NCI-H1930 (cell line): ENCODE measurements at regions not wholly inside any gene's neighbourhood (a gene's known extent, or its start where the extent isn't known, plus 50 kb on each side); places are given as distances from the start of the nearest gene placed in this dataset.

Experiments
- DNase-seq, 2 experiments: peaks; one replicate each; lab custom pipeline; 2025; lab: John Stamatoyannopoulos, UW

DNA sequence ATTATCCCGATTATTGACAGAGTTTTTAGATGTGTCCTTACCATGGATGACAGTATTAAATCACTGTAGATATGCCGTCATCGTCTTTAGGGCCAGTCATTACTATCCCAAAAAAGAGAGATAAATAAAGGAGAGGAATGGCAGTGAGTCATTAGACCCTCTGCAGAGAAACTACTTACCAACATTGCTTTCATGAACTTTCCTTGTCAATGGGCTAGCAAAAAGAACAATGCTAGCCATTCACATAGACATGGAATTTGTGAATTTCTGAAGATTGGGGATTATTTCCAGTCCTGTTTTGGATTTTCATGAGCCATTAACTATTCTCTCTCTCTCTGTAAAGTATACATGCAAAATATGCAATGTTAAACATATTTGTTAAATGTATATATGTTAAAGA, 319.4 kb upstream of the FANCL start:
- DNase-seq = no peak

DNA sequence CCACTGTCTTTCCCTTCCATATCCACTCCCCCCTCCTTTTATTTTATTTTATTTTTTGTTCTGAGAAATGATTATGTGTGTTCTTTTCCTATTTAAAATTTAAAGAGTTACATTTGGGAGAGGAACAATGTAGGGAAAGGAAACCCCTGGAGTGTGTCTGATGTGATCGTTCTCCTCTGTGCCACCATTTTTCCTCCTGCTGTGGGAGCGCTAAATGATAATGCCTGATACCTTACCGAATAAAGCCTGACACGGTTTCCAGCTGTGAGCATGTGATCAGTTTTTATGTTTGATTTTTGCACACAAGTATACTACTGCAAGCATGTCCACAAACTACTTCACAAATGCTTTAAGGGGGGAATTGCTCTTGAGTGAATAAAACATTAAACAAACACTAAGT, 317.8 kb upstream of the FANCL start:
- DNase-seq = no peak

DNA sequence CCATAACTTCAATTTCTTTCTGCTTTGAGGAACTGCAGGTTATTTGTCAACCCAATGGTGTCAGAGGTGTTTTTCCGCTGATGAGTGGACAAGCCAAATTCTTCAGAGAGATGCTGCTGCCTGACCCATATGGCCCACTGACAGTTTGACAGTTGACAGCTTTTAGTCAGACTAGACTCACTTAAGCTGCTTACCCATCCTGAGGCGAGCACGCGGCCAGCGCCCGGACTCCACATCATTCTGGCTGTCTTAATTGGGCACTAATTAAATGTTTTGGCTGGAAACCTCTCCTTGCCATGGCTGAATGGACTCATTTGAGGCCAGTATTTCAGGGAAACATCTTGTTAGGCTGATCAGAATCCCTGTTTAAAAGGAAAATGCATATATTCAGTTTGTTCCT, 316.1 kb upstream of the FANCL start:
- no peak for DNase-seq

DNA sequence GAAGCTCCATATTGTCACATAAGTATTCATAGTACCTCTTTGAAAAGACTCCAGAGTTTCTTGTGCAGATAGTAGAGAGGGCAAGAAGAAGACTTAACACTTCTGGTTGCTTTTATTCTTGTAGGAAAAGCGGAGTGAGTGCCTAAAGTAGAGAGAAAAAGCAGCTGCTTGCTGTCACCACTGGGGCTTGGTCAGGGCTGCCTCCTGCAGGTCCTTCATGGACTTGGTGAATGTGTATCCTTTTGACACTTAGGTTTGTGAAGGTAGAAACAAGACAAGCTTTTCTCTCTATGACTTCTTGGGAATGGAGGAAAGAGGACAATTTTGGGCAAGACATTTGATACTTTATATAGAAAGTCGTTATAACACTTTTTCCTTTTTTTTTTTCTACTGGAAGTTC, 312.8 kb upstream of the FANCL start:
- no peak for DNase-seq

DNA sequence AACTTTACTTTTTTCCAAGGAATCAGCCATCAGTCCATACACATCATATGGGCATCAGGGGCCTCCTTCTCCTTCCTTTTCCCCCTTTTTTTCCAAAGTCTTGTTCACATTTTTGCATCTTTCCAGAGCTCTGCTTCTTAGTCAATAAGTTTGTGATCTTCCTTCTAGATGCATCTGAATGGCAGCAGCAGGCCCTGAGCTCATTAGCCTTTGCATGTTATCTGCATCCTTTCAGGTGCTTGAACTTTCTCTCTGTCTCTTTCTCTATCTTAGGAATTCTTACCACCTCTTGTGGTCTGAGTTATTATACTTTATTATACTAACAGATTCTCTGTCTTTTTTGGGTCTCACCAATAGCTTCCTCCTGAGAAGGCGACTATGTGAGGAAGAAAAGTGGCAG, 312.4 kb upstream of the FANCL start:
- no peak for DNase-seq

DNA sequence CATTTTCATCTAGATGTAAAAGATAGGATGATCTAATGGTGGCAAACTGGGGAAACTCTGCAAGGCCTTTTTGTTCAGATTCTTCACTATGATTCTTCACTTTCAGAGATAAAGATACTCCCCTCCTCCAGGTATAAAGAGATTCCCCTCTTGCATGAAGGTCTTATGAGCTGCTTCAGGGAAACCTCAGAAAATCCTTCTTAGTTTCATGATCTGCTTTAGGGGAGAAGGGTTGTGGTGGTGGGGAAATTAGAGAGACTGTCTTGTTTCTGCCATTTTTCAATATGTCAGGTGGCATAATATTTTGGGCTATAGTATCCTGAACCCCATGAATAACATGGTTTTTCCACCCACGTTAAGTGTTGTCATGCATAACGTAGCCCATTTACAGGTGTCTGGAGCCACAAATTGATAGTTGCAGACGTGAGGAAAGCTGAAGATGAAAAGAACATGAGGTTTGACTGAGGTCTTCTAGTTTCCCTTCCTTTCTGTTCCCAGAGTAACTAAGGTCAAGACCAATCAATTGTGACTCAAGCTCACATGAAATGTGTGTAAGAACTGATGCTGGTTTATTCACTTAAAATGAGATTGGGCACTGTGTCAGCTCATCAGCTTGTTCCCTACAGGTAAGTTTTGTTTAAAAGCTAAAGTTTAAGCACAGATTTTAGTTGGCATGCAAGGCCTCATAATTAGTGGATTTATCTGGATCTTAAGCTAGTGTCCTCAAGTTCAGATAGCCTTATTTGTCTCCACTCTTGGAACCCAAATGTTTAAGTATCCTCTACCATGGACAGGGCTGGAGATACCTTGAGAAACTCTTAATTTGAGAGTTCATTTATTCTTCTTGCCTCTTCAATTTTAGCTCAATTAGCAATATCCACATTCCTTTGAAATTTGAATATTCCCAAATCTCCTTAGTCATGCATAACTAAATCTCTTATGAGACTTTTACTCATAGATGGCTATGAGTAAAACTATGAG, 304.5 kb upstream of the FANCL start:
- DNase-seq = no peak

DNA sequence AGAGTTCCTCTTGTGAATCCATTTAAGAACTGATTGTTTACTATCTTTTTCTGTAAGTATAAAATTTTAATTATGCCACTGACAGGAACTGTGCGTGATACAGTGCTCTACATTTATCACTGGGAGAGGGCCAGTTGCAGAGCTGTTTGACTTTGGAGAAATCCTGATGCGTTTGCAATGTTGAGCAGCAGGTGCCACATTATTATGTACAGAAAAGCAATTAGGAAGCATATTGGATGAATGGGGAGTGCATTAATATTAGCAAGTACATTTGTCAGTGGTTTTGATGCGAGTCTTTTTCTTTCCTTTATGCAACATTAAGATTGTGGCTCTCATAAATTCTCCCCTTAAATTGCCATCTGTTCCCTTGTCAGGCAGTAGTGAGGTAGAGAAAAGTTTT, 302.3 kb upstream of the FANCL start:
- DNase-seq = no peak

DNA sequence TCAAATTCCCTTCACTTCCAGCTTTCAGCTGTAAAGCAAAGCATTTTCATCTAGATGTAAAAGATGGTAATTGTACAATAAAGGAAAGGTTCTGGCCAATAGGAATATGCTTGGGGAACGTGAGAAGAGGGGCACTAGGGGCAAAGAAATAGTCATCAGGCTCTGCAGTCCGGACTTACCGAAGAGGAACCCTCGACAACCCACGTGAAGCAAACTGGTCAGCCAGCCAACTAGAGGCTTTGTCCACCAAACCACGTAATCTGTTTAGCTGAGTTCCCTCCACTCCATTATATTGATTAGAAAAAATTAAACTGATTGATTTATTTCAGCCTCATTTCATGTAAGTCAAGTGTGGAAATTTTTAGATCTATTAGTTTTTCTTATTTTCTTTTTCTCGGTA, 300.4 kb upstream of the FANCL start:
- no peak for DNase-seq

DNA sequence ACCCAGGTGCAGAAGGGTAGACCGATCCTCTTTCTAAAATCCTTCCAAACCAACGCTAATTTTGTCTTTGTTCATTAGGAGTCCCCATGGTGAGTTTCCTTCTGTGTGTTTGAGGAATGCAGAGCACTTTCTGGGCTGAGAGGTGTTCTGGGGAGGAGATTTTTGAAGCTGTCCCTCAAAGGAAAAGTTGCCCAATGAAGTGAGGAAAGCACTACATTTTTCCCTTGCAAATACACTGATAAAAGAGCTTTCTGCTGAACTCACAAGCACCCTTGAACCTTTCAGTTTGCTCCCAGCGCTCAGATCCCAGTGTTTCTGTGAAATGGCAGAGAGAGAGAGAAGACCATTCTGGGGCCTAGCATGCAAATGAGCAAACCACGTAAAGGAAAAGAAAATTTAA, 299.6 kb upstream of the FANCL start:
- no peak for DNase-seq

DNA sequence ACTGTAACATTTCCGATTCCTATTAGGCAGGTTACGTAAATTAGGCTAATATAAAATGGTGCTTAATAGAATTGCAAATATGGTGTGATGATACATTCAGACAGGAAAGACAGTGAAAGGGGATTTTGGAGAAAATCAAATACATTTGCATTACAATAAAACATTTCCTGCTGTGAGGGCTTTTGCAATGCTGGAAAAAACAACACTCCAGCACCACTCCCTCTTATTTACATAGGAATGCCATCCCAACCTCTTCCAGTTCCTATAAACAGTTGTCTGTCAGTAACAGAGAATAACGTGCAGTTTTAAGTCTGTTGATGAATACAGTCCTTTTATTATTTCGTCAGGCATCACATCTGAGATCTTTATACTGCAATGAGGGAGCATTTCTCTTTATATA, 298.8 kb upstream of the FANCL start:
- DNase-seq = no peak

DNA sequence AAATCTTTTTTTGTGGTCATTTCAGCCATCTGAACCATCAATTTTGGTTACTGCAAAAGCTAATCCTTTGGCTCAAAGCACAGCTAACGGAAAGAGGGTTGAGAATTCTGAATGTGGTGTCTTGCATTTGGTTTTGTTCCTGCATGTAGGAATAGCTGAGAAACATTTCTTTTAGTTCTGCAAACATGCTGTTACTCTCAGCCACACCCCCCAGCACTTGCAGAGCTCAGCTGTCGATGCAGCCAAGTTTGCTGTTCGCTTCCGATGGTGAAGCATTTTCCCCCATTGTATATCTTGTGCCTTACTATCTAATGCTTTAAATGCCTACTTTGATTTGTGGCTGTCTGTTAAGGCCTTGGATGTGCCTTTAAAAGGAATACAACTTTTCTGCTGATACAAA, 294.9 kb upstream of the FANCL start:
- no peak for DNase-seq

DNA sequence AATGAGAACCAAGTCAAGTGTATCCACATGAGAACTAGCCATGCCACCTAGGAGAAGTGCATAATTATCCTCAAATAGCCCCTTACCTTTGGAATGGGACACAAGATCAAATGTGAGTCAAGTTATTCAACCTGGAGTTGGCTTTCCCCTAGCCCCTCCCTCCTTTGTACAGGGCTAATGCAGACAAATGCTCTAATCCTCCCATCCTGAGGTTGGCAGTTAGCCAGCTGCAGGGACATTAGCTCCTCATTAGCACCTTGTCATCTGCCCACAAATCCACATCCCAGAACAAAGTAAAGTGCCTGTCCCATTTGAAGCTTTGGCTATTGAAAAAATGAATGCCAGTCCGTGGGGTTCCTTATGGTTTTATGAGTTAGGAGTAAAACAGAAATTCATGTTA, 294.1 kb upstream of the FANCL start:
- DNase-seq = peak; percentile 37 to 49

DNA sequence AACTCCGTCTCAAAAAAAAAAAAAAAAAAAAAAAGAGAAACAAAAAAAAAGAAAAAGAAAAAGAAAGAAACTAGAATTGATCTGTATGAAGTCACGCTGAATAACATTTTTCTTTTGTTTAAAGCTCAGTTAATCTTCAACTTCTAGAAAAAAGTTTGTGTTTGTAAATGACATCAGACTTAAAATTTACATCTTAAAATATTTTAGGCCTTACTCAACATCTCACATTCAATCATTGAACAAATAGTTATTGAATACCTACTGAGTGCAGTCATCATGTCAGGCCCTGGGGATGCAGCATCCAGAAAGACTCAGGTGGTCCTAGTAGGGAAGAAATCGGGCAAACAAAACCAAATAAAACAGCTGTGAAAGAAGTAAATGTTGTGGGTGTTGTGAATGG, 292.3 kb upstream of the FANCL start:
- no peak for DNase-seq

DNA sequence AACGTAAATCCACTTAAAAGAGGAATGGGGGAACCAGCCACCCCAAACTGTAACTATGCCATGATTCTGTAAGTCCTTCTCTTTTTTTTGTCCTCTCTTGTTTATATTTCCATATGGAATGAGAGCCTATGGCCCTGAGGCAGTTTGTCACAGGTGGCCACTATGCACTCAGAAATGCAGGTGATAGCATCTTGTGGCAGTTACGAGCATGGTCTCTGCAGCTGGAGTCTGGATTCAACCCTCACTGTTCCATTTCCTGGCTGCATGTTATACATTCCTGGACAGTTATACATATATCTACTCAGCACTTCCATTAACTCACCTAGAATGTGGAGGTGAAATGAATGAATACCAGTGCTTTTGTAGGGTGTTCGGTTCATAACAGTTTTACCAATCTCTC, 291.5 kb upstream of the FANCL start:
- DNase-seq = no peak

DNA sequence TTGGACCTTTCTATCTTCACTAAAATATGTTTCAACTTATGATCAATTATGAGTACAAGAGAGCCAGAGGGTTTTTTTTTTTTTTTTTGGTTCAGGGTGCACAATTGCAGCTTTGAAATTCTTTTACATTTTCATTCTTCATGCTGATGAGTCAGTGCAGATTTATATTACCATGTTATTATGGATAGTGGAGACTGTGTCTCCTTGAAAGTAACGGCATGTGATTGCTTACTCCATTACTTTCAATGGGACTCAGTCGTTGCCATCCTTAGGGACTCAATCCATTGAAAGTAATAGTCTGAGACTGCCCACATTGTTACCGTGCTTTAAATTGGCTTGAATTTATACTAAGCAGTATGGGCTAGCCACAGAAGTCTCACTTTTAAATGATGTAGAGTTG, 286.5 kb upstream of the FANCL start:
- DNase-seq = no peak

DNA sequence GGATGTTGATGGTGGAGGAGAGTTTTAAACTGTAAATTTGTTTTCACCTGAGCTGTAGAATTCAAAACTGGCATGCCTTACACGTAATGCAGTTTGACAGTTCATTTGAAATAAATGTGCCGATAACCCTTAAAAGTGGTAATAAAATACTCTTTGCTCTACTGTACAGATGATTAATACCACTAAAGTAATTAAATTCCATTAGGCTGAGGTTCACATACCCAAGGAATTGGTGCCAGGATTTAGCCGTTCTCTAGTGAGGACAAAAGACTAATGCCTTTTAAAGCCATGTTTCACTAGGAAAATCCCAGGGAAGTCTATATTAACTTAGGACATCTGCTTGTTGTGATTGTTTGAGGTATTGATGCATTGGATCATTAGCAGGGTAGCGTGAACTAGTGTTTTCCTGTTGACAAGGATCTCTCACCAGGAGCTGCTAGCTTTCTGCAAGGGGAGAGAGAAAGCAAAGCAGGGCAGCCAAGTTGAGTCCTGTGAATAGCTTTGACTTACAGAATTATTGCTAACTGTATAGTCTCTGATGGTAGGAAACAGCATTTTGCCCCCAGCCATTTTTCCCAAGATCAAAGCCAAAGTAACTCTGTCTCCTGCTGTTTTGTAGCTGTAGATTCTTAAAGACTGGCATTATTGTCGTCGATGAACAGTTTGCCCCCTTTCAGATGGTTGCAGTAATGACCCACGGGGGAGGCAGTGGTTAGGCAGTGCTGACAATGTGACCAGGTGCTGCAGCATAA, 280.9 kb upstream of the FANCL start:
- peak; percentile 37 to 69 for DNase-seq

DNA sequence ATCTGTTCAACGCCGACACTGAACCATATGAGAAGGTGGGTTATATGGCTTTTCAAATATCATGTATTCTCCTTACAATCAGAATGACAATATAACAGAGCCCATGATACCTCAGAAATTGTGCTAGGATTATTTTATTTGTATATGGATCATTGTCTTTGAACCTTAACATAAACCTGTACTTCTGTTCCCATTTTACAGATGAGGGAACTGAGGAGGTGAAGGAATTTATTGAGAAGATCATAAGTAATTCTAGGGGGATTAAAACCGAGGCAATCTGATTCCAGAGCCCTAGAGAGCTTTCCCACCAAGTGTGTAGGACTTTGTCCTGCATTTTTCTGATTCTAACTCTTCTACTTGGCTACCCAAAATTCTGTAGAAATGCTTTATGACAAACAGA, 279.8 kb upstream of the FANCL start:
- DNase-seq = no peak

DNA sequence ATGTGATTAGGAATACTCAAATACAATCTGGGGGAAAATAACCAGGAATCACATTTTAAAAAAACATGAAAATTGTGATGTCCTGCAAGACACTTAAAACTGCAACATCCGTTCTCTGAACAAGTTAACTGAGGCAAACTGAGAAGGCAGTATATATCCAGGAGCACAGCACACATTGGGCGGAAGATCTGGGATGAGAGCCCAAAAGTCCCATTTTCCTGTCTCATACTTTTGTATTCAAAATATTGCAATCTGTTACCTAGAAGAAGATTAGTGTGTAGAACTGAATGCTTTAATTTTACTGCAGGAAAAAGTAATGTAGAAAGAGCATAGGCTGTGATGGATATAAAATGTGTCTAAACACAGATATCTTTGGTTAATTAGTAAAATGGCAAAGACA, 276.8 kb upstream of the FANCL start:
- DNase-seq = no peak

DNA sequence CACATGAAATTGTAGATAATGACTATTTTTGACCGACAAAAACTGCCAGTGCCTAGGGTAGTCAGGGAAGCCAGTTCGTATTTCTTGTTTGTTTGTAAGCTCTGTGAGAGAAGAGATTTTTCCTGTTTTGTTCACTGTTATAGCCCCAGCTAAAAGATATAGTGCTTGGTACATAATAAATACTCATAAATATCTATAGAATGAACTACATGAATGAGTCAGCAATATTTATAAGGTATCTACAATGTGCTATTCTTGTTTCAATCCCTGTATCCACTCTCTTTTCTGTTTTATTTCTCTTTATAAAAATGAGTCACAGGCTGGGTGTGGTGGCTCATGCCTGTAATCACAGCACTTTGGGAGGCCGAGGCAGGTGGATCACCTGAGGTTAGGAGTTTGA, 275.6 kb upstream of the FANCL start:
- no peak for DNase-seq

DNA sequence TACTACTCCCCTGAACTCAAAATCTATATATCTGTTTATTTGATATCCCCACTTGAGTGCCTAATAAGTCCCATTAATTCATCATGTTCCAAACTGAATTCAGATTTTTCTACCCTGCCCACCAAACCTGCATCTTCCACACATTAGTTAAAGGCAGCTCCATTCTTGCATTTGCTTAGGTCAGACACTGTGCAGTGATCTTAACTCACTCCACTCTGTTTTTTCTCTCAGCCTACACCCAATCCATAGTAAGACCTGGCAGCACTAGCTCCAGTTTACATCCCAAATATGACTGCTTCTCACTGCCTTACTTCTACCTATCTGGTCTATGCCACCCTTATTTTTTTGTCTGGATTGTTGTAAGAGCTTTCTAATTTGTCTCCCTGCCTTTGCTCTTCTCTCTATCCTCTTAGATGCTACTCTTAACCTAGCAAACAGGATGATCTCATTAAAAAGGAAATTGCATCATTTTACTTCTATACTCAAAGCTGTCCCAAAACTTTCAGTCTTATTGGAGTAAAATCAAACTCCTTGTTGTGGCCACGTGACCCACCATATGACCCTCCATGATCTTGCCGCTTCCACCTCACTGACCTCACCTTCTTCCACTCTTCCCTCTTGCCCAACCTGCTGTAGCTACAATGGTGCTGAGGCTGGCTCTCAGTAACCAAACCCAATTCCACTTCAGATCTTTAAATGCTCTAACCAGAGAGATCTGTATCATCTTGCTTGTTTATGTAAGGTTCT, 274.9 kb upstream of the FANCL start:
- DNase-seq = no peak

DNA sequence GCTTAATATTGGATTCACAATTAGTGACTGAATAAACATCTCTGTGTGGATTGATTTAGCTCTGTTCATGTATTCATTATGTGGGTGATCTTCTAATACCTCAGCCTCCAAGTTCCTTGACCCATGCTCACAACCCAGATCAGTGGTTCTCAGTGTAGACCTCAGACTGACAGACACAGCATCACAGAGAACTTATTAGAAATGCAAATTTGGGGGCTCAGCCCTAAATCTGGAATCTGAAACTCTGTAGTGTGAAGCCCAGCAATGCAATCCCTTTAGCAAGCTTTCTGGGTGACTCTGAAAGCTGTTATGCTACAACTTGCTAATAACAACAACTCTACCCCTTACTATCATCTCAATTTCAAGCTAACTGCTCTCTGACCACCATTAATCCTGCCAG, 273.1 kb upstream of the FANCL start:
- no peak for DNase-seq

DNA sequence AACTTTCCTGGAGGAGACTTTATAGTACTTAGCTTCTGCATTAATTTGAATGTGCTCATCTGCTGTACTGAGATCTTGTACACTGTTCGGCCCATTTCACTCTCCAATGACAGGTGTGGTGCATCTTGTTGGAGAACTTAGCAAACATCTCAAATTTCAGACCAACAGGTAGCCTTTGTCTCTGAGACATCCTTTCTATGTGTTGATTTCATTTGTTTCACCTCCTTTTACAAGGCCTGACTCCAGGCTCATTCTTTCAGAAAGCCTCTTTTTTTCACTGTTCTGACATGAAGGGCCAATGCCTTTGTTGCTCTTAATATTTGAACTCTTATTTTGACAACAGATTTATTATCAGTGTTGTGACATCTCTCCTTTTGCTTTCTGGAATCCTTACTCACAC, 271.8 kb upstream of the FANCL start:
- DNase-seq = peak in 1 of 2 experiments; percentile 34

DNA sequence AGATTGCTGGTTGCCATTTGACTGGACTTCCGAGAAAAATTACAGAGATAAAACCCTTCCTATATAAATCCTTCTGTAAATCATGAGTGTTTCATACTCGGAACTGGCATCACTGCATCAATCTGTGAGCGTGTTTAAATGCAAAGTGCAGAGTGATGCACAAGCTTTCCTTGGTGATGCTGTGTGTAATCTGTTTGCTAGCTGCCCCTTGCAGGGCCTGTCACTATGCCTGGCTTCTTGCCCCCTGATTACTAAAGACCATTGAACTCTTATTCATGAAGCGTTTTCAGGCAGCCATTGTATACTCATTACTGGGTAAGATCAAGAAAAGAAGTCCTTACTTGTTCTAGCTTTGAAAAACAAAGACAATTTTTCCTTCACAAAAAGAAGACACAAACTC, 266.9 kb upstream of the FANCL start:
- DNase-seq = no peak
